ENCODE measurements at regions not wholly inside any gene's neighbourhood (a gene's known extent, or its start where the extent isn't known, plus 50 kb on each side); places are given as distances from the start of the nearest gene placed in this dataset.
"Not testable (repeated sequence)": the region's sequence is repeated elsewhere in the genome, so short reads cannot be mapped to it uniquely, and the experiment has no call there.

DNA sequence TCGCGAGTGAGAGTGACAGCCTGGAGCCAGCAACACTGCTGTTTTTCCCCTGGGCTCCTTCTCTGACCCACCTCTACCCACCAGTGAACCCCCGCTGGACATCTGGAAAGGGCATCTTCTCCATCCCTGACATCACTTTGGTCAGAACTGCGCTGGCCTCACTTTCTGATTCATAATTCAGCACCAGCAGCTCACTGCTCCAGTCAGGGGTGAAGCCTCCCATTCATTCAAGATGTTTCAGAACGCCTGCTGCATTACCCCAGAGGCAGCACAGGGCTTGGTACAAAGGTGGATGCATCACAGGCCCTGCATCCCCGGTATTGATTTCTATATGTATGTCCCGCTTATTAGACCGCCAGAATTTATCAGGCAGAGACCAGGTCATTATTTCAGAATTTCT is 182.8 kb upstream of the TSHZ3 start:
- ChIA-PET POLR2A (no interaction called here), CTCF (no interaction called here)
- no peak overlapping the region for H3K4me3 ChIP-seq (ENCODE audit: low read depth, low read length)
- no peak for DNase-seq (ENCODE audit: low read depth, low spot score)
- TF ChIP-seq CTCF (IDR thresholded peaks at IDR 0.05; ENCODE audit: insufficient read depth, low read length, missing control alignments): no peak

- ChIA-PET CTCF (no interaction called here), POLR2A (interaction anchor here (0.7 kb wide), 1 partner anchor 57 kb away, joined by 4 read pairs; no protein-coding TSS in a partner anchor)
- DNase-seq (ENCODE audit: low read depth, low spot score): no peak
- TF ChIP-seq CTCF (IDR thresholded peaks at IDR 0.05; ENCODE audit: insufficient read depth, low read length, missing control alignments): no peak
- no peak overlapping the region for H3K4me3 ChIP-seq (ENCODE audit: low read depth, low read length)
Observed at GRCh38 chr19:31533114-31533513, 183.9 kb upstream of the TSHZ3 start.

- ChIA-PET CTCF (no interaction called here), POLR2A (no interaction called here)
- TF ChIP-seq CTCF (IDR thresholded peaks at IDR 0.05; ENCODE audit: insufficient read depth, low read length, missing control alignments): no peak
- DNase-seq (ENCODE audit: low read depth, low spot score): no peak
- H3K4me3 ChIP-seq (ENCODE audit: low read depth, low read length): no peak overlapping the region
Observed at GRCh38 chr19:31534231-31534630, 185.0 kb upstream of the TSHZ3 start.

GRCh38 chr19:31534786-31535657 is 185.8 kb upstream of the TSHZ3 start:
- no peak for TF ChIP-seq CTCF (IDR thresholded peaks at IDR 0.05; ENCODE audit: insufficient read depth, low read length, missing control alignments)
- no peak for DNase-seq (ENCODE audit: low read depth, low spot score)
- CTCF ChIA-PET: interaction anchor here (0.6 kb wide), 1 partner anchor 306 kb away, joined by 3 read pairs; no protein-coding TSS in a partner anchor
- no peak overlapping the region for H3K4me3 ChIP-seq (ENCODE audit: low read depth, low read length)
- POLR2A ChIA-PET: no interaction called here

DNA sequence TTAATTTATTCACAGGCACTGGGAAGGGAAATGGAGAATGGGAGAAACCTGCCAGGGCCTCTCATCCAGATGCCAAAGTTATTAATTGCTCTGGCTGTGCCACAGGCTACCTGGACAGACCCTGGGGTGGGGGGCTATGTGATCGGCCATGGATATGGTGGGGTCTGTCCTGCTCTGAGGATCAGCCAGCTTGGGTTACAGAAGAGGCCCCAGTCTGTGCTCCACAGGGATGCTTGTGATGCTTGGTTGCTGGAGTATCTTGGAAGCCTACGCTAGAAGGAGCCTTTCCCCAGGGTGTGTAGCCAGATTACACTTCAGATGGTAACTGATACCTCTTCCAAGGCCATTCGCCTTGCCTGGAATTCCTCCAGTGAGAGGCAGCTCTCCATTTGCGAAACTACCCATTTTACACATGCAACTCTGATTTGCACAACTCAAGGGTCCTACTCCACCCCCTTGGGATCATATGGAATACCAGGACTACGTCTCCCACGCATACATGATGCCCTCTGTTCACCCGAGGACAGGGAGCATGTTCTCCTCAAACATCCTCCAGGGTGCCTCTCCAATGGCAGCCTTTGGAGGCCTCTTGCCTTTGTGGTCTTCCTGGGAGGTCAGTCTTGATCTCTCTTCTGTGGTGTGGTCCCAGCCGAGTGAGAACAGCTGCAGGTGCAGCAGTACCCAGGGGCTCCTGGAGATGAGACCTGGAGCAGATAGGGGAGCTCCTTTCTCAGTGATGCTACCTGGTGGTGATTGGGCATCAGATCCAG is 186.6 kb upstream of the TSHZ3 start:
- no peak for DNase-seq (ENCODE audit: low read depth, low spot score)
- CTCF ChIA-PET: interaction anchor here (0.6 kb wide), 1 partner anchor 307 kb away, joined by 3 read pairs; no protein-coding TSS in a partner anchor
- POLR2A ChIA-PET: no interaction called here
- H3K4me3 ChIP-seq (ENCODE audit: low read depth, low read length): no peak overlapping the region
- TF ChIP-seq CTCF (IDR thresholded peaks at IDR 0.05; ENCODE audit: insufficient read depth, low read length, missing control alignments): no peak

DNA sequence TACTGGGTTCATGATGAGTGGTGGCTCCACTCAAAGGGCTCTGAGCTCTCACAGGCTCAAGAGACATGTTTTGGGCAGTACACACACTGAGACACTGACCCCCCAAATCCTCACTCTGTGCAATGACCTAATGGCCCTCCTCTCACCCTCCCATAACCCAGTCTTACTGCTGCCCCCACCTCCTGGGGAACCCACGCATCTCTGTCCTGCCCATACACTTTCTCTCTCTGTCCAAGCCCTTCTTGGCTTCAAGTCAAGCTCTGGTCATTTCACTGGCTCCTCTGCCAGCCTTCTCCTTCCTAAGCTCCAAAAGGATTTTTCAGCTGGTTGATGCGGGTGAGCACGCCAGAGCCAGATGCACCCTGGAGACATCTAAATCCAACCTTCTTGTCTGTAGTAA is 187.9 kb upstream of the TSHZ3 start:
- no peak for TF ChIP-seq CTCF (IDR thresholded peaks at IDR 0.05; ENCODE audit: insufficient read depth, low read length, missing control alignments)
- DNase-seq (ENCODE audit: low read depth, low spot score): no peak
- H3K4me3 ChIP-seq (ENCODE audit: low read depth, low read length): no peak overlapping the region
- ChIA-PET CTCF (interaction anchor here (0.5 kb wide), 1 partner anchor 9 kb away, joined by 3 read pairs; no protein-coding TSS in a partner anchor), POLR2A (no interaction called here)

GRCh38 chr19:31537902-31538301 is 188.7 kb upstream of the TSHZ3 start:
- DNase-seq (ENCODE audit: low read depth, low spot score); POLR2A ChIA-PET; H3K4me3 ChIP-seq (ENCODE audit: low read depth, low read length); CTCF ChIA-PET: not testable (repeated sequence)

Measured in AG04449 (cell line).